BE2C (cell line): ENCODE measurements at regions not wholly inside any gene's neighbourhood (a gene's known extent, or its start where the extent isn't known, plus 50 kb on each side); places are given as distances from the start of the nearest gene placed in this dataset.
"Not testable (repeated sequence)": the region's sequence is repeated elsewhere in the genome, so short reads cannot be mapped to it uniquely, and the experiment has no call there.

ENCODE experiments used
- DNase-seq: peaks from one replicate; pipeline ENCODE4 v3.0.0-alpha.2; 2020
- H3K27me3 ChIP-seq: fragments of 250-450 bp; sonication (Bioruptor Pico); 2 replicates; pipeline ENCODE4 v1.5.1; 2020; ENCODE audit warnings: mild to moderate bottlenecking
- H3K36me3 ChIP-seq: fragments of 250-450 bp; sonication (Bioruptor Pico); 2 replicates; pipeline ENCODE4 v1.5.1; 2020; ENCODE audit warnings: mild to moderate bottlenecking
- H3K4me1 ChIP-seq: fragments of 250-450 bp; sonication (Bioruptor Pico); 2 replicates; pipeline ENCODE4 v1.5.1; 2020
- H3K4me3 ChIP-seq: 2 replicates; pipeline ENCODE4 v1.5.1; 2011; ENCODE audit warnings: low read depth, low read length
- H3K9me3 ChIP-seq: fragments of 250-450 bp; sonication (Bioruptor Pico); 2 replicates; pipeline ENCODE4 v1.5.1; 2020
- TF ChIP-seq, protein P1 (sequence below): IDR thresholded peaks from 2 replicates; pipeline ENCODE4 v1.5.1; 2012; ENCODE audit warnings: mild to moderate bottlenecking, low read depth, low read length

DNA sequence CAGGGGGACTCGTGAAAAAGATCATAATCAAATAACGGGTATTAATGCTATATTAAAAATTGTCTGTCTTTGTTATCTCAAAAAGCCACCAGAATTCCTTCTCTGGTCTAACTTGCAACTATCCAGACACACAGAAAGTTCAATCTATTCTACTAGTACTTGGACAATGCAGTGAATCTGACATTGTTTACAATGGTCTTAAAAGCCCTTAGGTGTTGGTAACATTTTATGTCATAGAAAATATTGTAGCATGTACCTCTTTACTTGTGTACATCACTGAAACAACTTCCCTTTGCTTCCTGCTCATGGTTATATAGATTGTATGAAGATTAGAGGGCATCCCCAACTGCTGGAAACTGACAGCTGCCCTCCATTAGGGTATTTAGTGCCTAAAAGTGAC lies 71.1 kb upstream of the PPP3CA start:
- no peaks in the 10 kb centered on the region for H3K36me3 ChIP-seq
- H3K4me3 ChIP-seq, result no peak overlapping the region
- no peaks in the 10 kb centered on the region for H3K4me1 ChIP-seq
- TF ChIP-seq, protein P1, sequence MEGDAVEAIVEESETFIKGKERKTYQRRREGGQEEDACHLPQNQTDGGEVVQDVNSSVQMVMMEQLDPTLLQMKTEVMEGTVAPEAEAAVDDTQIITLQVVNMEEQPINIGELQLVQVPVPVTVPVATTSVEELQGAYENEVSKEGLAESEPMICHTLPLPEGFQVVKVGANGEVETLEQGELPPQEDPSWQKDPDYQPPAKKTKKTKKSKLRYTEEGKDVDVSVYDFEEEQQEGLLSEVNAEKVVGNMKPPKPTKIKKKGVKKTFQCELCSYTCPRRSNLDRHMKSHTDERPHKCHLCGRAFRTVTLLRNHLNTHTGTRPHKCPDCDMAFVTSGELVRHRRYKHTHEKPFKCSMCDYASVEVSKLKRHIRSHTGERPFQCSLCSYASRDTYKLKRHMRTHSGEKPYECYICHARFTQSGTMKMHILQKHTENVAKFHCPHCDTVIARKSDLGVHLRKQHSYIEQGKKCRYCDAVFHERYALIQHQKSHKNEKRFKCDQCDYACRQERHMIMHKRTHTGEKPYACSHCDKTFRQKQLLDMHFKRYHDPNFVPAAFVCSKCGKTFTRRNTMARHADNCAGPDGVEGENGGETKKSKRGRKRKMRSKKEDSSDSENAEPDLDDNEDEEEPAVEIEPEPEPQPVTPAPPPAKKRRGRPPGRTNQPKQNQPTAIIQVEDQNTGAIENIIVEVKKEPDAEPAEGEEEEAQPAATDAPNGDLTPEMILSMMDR, result no peak
- H3K27me3 ChIP-seq, result no peaks in the 10 kb centered on the region
- no peak for DNase-seq
- no peaks in the 10 kb centered on the region for H3K9me3 ChIP-seq

DNA sequence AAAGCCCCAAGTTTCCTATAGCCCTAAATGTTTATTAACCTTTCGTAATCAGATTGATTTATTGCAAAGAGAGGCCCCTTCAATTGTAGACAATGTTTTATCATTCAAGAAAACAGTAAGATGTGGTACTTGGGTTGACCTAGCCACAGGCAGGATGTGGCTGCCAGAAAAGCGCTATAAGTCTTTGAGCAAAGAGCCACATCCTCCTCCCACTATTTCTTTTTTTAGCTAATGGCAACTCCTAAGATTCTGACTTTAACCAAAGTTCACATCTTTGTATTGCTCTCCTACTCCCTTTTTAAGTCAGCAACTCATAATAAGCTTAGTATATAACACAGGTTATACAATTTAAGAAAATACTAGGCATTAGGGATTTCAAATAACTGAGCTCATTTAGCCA lies 70.7 kb upstream of the PPP3CA start:
- no peaks in the 10 kb centered on the region for H3K27me3 ChIP-seq
- no peaks in the 10 kb centered on the region for H3K4me1 ChIP-seq
- no peaks in the 10 kb centered on the region for H3K9me3 ChIP-seq
- H3K4me3 ChIP-seq, result no peak overlapping the region
- no peaks in the 10 kb centered on the region for H3K36me3 ChIP-seq
- no peak for DNase-seq
- TF ChIP-seq, protein P1, result no peak

DNA sequence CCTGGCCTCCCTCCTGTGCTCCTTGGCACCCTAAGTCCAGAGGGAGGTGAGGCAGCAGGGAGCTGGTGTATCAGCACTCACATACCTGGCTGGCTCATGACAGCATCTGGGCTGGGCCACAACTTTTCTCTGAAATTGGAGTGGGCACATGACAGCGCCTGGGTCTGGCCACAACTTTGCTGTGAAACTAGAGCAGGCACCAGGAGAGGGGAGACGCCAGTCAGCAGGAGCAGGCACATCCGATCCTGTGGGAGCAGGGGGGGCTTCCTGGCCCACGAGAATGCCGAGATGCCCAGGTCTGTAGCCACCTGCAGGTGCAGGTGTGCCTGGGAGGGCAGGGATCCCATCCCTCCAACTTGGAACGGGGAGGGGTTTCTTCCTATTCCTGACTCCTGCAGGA lies 69.7 kb upstream of the PPP3CA start:
- Histone ChIP-seq H3K36me3 (no peaks in the 10 kb centered on the region), H3K4me3 (no peak overlapping the region), H3K27me3 (no peaks in the 10 kb centered on the region), H3K9me3 (no peaks in the 10 kb centered on the region), H3K4me1 (no peaks in the 10 kb centered on the region)
- TF ChIP-seq, protein P1, result no peak
- no peak for DNase-seq

DNA sequence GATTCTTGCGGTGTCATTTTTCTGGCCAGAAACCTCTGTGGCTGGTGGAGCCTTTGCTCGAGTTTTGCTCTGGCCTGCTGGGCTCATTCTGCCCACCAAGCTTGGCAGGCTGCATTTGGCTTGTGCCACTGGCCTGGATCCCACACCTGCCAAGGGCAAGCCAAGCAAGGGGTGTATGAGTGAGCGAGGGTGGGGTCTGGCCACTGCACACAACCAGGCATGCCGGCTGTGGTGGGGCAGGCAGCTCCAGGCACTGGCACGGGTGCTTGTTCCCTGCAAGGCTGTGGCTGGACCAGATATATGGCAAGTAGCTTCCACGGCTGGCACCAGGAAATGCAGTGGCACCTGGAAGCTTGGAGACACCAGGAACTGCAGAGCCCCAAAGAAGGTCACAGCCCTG lies 68.6 kb upstream of the PPP3CA start:
- Histone ChIP-seq H3K4me3 (no peak overlapping the region), H3K27me3 (no peaks in the 10 kb centered on the region), H3K9me3 (no peaks in the 10 kb centered on the region), H3K4me1 (no peaks in the 10 kb centered on the region), H3K36me3 (no peaks in the 10 kb centered on the region)
- TF ChIP-seq, protein P1, result no peak
- DNase-seq, result no peak

DNA sequence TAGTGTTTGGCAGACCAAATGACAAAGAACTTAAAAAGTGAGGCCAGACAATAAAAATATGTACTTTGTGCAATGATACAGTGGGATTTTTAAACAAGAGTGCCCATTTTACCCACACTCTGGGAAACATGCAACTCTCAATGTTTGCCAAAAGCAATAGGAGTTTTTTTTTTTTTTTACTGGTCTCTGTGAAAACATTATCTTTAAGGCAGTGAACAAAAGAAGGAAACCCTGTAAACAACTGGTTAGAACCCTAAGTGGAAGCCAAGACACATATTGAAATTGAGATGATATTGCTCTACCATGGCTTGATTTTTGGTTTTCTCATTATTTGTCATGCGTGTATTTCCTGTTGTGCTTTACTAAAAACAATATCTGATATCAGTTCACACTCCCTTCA lies 67.2 kb upstream of the PPP3CA start:
- TF ChIP-seq, protein P1, result no peak

DNA sequence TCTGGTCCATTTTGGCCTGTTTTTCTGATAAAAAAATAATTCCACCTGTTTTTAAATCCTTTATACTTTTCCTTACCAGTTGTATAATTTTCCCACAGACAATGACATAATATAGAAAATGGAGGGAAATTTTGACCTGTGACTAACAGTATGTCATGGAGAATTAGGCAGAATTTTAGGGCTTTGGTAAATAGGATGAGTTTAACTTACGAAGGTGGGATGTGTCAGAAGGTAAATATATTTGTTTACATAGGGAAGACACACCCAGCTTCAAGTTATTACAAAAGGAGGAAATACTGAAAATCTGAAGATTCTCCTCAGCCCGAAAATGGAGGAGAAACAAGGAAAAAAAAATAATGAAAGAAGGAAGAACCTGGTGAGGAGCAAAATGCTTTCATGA lies 64.6 kb upstream of the PPP3CA start:
- H3K36me3 ChIP-seq, result no peaks in the 10 kb centered on the region
- no peak overlapping the region for H3K4me3 ChIP-seq

More for the DNA sequence above, 67.2 kb upstream of the PPP3CA start:
- Histone ChIP-seq H3K36me3 (no peaks in the 10 kb centered on the region), H3K27me3 (no peaks in the 10 kb centered on the region), H3K4me3 (no peak overlapping the region), H3K9me3 (no peaks in the 10 kb centered on the region), H3K4me1 (no peaks in the 10 kb centered on the region)
- DNase-seq, result no peak

DNA sequence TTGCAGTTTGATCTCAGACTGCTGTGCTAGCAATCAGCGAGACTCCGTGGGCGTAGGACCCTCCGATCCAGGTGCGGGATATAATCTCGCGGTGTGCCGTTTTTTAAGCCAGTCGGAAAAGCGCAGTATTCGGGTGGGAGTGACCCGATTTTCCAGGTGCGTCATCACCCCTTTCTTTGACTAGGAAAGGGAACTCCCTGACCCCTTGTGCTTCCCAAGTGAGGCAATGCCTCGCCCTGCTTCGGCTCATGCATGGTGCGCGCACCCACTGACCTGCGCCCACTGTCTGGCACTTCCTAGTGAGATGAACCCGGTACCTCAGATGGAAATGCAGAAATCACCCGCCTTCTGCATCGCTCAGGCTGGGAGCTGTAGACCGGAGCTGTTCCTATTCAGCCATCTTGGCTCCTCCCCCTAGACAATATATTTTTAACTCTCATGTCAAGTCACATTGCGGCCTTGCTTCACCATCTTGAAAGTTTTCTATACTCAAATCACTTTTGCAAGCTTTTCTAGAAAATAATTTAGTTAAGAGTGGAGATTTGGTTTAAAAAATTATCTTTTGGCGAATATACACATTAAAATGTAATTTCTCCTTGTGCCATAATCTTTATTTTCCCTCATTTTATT lies 64.1 kb upstream of the PPP3CA start:
- not testable (repeated sequence) for H3K36me3 ChIP-seq, DNase-seq, H3K27me3 ChIP-seq, H3K4me3 ChIP-seq, H3K4me1 ChIP-seq, H3K9me3 ChIP-seq

More for the DNA sequence above, 64.6 kb upstream of the PPP3CA start:
- DNase-seq, result no peak
- no peaks in the 10 kb centered on the region for H3K4me1 ChIP-seq
- TF ChIP-seq, protein P1, result no peak
- H3K27me3 ChIP-seq, result no peaks in the 10 kb centered on the region
- no peaks in the 10 kb centered on the region for H3K9me3 ChIP-seq
